ENCODE measurements at regions not wholly inside any gene's neighbourhood (a gene's known extent, or its start where the extent isn't known, plus 50 kb on each side); places are given as distances from the start of the nearest gene placed in this dataset.
"Not testable (repeated sequence)": the region's sequence is repeated elsewhere in the genome, so short reads cannot be mapped to it uniquely, and the experiment has no call there.

- intact Hi-C loops (cut with DNase I, micrococcal nuclease); ATAC-seq: not testable (repeated sequence)
- peak in 1 of 2 donors; percentile 11 for DNase-seq
These were observed 786.1 kb downstream of the OR4C45 start for GRCh38 chr11:50818789-50819188.
